ENCODE measurements at regions not wholly inside any gene's neighbourhood (a gene's known extent, or its start where the extent isn't known, plus 50 kb on each side); places are given as distances from the start of the nearest gene placed in this dataset.
"Not testable (repeated sequence)": the region's sequence is repeated elsewhere in the genome, so short reads cannot be mapped to it uniquely, and the experiment has no call there.

DNA sequence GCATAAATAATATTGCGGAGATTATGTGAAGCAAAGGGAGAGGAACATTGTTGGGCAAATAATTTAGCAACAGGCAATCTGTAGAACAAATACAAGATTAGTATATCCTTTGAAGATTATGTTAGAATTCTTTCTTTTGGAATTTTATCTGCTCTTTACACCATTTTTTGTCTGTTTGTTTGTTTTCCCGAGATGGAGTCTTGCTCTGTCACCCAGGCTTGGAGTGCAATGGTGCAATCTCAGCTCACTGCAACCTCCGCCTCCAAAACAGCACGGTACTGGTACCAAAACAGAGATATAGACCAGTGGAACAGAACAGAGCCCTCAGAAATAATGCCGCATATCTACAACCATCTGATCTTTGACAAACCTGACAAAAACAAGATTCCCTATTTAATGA is 250.3 kb downstream of the FSIP2 start:
- TF ChIP-seq, protein P1, sequence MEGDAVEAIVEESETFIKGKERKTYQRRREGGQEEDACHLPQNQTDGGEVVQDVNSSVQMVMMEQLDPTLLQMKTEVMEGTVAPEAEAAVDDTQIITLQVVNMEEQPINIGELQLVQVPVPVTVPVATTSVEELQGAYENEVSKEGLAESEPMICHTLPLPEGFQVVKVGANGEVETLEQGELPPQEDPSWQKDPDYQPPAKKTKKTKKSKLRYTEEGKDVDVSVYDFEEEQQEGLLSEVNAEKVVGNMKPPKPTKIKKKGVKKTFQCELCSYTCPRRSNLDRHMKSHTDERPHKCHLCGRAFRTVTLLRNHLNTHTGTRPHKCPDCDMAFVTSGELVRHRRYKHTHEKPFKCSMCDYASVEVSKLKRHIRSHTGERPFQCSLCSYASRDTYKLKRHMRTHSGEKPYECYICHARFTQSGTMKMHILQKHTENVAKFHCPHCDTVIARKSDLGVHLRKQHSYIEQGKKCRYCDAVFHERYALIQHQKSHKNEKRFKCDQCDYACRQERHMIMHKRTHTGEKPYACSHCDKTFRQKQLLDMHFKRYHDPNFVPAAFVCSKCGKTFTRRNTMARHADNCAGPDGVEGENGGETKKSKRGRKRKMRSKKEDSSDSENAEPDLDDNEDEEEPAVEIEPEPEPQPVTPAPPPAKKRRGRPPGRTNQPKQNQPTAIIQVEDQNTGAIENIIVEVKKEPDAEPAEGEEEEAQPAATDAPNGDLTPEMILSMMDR (IDR thresholded peaks at IDR 0.05; ENCODE audit: low read depth, low read length): not testable (repeated sequence)
- TF ChIP-seq POLR2A (IDR thresholded peaks at IDR 0.05; ENCODE audit: extremely low read depth, insufficient read length): not testable (repeated sequence)
